ENCODE measurements at regions not wholly inside any gene's neighbourhood (a gene's known extent, or its start where the extent isn't known, plus 50 kb on each side); places are given as distances from the start of the nearest gene placed in this dataset.

DNA sequence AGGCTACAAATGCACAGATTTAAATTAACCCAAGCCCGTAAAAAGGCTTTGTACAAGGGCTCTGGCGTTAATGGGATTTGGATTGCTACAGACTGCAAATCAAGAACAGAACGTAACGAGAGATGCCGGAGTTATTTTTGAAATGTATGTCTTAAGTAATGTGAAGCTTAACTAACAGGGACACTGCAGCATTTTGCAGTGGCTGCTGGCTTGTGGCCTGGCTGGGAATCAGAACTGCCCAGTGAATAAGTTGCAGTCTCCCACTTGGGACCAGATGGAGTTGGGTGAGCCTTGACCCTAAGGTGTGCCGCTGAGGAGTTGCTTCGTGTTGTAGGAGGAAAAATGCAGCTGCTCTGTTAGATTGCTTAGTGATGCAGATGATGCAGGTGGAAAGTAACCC is 318.4 kb downstream of the DHX15 start:
- TF ChIP-seq, protein P1, sequence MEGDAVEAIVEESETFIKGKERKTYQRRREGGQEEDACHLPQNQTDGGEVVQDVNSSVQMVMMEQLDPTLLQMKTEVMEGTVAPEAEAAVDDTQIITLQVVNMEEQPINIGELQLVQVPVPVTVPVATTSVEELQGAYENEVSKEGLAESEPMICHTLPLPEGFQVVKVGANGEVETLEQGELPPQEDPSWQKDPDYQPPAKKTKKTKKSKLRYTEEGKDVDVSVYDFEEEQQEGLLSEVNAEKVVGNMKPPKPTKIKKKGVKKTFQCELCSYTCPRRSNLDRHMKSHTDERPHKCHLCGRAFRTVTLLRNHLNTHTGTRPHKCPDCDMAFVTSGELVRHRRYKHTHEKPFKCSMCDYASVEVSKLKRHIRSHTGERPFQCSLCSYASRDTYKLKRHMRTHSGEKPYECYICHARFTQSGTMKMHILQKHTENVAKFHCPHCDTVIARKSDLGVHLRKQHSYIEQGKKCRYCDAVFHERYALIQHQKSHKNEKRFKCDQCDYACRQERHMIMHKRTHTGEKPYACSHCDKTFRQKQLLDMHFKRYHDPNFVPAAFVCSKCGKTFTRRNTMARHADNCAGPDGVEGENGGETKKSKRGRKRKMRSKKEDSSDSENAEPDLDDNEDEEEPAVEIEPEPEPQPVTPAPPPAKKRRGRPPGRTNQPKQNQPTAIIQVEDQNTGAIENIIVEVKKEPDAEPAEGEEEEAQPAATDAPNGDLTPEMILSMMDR (IDR thresholded peaks at IDR 0.05; ENCODE audit: insufficient read depth, low read length, poor library complexity, severe bottlenecking) = no peak
- no peak for TF ChIP-seq EZH2phosphoT487 (conservative IDR thresholded peaks at IDR 0.05; ENCODE audit: low read length)

Data from SU-DHL-6 (cell line).